Left colon (tissue), 2 donors: ENCODE measurements at regions not wholly inside any gene's neighbourhood (a gene's known extent, or its start where the extent isn't known, plus 50 kb on each side); places are given as distances from the start of the nearest gene placed in this dataset.
"Not testable (repeated sequence)": the region's sequence is repeated elsewhere in the genome, so short reads cannot be mapped to it uniquely, and the experiment has no call there.

Experiments used
- ATAC-seq: fragments of 200-7000 bp; cut with Tn5 transposase; one replicate; pipeline ENCODE4 v1.9.1; 2020; ENCODE audit warnings: mild to moderate bottlenecking, moderate library complexity
- DNase-seq, 2 donors: peaks; one replicate each; pipeline ENCODE4 v3.0.0-alpha.2; 2020
- intact Hi-C, 2 donors: fragments of 100-400 bp; cut with DNase I in 1 of 2; cut with micrococcal nuclease in 1 of 2; formaldehyde crosslinking; loops; one replicate each; pipeline versions ENCODE4 v1.11.2 to v1.14.0; 2022; cut with DNase I, micrococcal nuclease
- donor health status: DM: no; HTN: no; CAD: no.
- donor health status: DM: yes; HTN: yes; CAD: no.

DNA sequence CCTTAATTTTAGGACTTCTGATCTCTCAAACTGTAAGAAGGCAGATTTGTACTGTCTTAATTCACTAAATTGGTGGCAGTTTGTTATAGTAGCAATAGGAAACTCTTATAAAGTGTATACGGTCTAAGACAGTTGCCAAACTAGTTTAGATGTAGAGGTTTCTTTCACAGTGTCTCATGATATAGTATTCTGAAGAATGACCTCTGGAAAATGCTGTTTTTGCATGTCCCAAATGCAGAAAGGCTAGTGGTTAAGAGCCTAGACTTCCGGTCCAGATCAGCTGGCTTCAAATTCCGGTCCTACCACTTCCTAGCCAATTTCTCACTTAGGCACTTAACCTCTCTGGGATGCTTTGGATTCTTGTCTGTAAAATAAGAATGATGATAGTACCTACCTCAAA is 538.5 kb downstream of the CENPC start:
- DNase-seq, result no peak
- intact Hi-C loops, result no loop called here
- no peak for ATAC-seq

DNA sequence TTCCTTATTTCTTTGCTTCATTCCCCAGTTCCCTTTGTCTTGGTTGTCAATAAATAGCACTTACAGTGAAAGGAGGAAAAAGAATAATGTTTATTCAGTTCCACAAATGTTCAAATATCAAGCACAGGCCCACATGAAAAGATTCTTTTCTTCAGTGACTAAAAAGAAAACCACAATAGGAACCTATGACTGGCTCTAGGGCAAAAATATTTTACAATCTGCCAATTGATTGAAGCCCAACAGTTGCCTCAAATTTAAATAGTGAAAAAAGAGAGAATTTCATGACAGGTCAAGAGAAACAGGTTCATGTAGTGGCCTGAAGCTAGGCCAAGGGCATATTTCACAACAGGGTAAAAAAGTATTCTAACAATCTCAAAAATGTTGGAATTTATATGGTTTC is 553.8 kb downstream of the CENPC start:
- ATAC-seq, result no peak
- intact Hi-C loops, result no loop called here
- DNase-seq, result no peak

GRCh38 chr4:66974665-66975064 is 570.6 kb downstream of the CENPC start:
- ATAC-seq, result no peak
- intact Hi-C loops, result no loop called here
- no peak for DNase-seq

DNA sequence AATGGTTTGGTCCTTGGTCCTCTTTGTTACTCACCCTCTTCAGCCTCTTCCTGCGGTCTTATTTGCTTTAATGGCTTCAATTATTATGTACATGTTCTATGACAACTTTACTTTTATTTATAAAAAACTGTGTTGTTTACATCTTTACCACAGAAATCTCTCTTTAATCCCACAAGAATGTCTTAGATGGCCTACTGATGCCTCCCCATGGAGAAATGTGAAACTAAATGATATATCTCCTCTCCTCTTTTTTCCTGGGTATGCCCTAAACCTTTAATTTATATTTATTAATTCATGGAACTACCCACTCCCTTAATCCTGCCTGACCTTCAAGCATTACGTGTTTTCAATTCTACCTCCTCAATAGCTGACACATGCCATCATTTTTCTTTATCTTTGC is 573.2 kb downstream of the CENPC start:
- ATAC-seq, result no peak
- no peak for DNase-seq
- intact Hi-C loops, result no loop called here

- intact Hi-C loops, result no loop called here
- no peak for ATAC-seq
- no peak for DNase-seq
Observed at GRCh38 chr4:66964467-66964866, 580.8 kb downstream of the CENPC start.

DNA sequence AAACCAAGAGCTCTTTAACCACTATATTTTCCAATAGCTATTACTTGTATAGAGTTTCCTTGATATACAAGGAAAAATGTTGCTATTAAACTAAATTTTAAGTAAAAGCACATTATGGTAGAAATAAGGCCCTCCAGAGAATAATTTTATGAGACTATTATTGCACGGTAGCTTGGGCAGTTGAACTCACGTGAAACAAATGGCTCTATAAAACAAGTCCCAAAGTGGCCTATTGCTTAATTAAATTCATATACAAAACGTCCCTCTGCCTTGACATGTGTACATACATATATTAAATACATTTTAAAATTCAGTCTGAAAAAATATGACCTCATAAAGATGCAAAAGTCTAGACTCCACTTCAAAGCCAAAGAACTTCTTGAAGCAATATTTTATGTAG is 582.2 kb downstream of the CENPC start:
- intact Hi-C loops, result no loop called here
- ATAC-seq, result no peak
- no peak for DNase-seq

- no peak for ATAC-seq
- intact Hi-C loops, result no loop called here
- no peak for DNase-seq
Observed at GRCh38 chr4:66959207-66959606, 586.1 kb downstream of the CENPC start.

DNA sequence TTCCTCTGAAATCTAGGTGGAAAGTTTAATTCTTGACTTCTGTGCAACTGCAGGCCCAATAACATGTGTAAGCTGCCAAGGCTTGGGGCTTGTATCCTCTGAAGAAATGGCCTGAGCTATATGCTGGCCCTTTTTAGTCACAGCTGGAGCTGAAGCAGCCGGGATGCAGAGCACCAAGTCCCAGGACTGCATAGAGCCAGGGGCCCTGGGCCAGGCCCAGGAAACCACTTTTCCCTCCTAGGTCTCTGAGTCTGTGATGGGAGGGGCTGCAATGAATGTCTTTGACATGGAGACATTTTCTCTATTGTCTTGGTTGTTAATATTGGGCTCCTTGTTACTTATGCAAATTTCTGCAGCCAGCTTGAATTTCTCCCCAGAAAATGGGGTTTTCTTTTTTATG is 588.5 kb downstream of the CENPC start:
- no peak for ATAC-seq
- DNase-seq, result no peak
- intact Hi-C loops, result no loop called here

DNA sequence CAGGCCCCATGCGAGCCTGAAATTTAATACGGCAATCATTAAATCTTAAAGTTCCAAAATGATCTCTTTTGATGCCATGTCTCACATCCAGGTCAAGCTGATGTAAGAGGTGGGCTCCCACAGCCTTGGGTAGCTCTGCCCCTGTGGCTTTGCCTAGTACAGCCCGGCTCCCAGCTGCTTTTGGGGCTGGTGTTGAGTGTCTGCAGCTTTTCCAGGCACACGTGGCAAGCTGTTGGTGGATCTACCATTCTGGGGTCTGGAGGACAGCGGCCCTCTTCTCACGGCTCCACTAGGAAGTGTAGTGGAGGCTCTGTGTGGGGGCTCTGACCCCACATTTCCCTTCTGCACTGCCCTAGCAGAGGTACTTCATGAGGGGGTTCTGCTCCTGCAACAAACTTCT is 588.9 kb downstream of the CENPC start:
- no peak for ATAC-seq
- no peak for DNase-seq
- intact Hi-C loops, result no loop called here

- DNase-seq, result no peak
- intact Hi-C loops, result no loop called here
- no peak for ATAC-seq
Observed at GRCh38 chr4:66955784-66956183, 589.5 kb downstream of the CENPC start.

GRCh38 chr4:66949419-66949818 is 595.9 kb downstream of the CENPC start:
- intact Hi-C loops, result no loop called here
- no peak for DNase-seq
- no peak for ATAC-seq

DNA sequence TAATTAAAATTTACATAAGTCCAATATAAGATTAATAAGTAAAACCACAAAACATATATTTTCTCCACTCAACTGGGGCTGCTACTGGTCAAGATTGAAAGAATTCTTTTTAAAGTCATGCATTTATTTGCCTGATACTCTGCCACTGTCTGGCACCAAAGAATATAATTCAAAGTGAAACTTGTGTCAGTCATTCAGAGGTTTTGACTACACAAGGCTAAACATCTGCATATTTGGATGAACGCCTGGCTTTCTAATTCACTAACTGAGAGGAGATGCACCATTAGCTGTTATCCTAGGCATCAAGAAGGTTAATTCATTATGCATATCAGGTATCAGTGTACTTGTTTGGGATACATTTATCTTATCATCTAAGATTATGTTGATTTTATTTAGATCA is 598.5 kb downstream of the CENPC start:
- ATAC-seq (no peak), DNase-seq (no peak)
- intact Hi-C loops, result no loop called here

DNA sequence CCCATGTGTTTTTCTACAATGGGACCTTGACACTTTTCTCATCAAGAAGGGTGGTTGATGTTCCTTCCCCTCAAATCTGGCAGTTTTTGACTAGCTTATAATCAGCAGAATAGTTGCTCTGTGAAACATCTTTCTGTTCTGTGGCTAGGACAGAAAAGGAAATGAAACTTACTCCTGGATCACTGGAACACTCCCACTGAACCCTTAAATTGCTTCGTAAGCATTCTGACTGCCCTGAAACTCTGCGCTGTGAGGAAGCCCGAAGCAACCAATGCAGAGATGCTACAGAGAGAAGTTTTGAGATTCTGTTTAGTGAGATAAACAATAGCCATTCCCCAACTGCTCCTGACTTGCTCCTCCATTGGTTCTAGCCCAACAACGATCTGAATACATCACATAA is 602.2 kb downstream of the CENPC start:
- no peak for ATAC-seq
- intact Hi-C loops, result no loop called here

DNA sequence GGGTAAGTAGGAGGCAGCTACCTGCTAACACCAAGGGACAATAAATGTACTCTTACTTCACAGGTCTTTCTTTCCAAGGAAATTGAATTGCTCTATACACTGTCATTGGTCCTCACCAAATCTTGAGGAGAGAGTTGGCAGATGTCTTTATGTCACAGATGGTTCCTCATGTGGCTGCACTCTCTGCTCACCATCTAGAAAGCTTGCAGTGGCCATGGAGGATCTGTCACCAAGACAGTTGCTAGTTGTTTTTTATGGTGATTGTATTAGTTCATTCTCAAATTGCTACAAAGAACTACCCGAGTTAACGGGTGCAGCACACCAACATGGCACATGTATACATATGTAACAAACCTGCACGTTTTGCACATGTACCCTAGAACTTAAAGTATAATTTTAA is 613.3 kb downstream of the CENPC start:
- intact Hi-C loops, ATAC-seq, DNase-seq: not testable (repeated sequence)

More for the DNA sequence above, 602.2 kb downstream of the CENPC start:
- no peak for DNase-seq

DNA sequence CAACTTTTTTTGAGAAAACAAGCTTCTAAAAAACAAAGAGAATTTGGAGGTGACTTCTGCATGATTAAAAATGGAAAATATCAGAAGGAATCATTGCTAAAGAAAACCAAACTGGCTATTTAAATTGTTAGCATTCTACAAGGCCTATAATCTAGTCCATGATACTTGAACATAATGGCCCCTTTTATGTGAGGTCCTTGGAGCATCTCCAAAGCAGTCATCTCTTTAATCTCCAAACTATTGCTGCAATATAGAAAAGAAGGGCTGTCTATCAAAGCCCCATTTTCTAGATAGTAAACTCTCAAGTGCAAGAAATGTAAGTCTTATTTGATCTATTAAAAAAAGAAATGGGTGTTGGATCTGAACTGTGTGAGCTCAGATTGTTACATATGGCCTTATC is 615.1 kb downstream of the CENPC start:
- intact Hi-C loops, result no loop called here
- DNase-seq (no peak), ATAC-seq (no peak)

- intact Hi-C loops, result no loop called here
- DNase-seq (no peak), ATAC-seq (no peak)
Observed at GRCh38 chr4:66929748-66930147, 615.6 kb downstream of the CENPC start.

- DNase-seq, ATAC-seq, intact Hi-C loops: not testable (repeated sequence)
Observed at GRCh38 chr4:66928881-66929280, 616.4 kb downstream of the CENPC start.

- intact Hi-C loops, result no loop called here
- ATAC-seq (no peak), DNase-seq (no peak)
Observed at GRCh38 chr4:66927937-66928336, 617.4 kb downstream of the CENPC start.

DNA sequence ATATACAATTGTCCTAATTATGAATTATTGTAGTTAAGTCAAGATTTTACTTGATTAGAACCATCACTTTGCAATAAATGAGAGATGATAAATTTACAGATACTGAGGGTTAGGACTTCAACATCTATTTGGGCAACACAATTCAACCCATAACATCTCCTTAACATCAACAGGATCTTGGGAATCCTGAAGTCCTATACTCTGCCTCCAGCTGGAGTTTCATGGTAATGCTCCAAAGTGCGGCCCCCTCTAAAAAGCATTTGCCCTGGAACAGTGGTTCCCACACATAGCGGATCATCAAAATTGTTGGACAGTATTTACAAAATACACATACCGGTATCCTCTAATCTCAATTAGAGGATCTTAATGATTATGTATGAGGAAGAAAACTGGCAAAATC is 618.6 kb downstream of the CENPC start:
- intact Hi-C loops, result no loop called here

DNA sequence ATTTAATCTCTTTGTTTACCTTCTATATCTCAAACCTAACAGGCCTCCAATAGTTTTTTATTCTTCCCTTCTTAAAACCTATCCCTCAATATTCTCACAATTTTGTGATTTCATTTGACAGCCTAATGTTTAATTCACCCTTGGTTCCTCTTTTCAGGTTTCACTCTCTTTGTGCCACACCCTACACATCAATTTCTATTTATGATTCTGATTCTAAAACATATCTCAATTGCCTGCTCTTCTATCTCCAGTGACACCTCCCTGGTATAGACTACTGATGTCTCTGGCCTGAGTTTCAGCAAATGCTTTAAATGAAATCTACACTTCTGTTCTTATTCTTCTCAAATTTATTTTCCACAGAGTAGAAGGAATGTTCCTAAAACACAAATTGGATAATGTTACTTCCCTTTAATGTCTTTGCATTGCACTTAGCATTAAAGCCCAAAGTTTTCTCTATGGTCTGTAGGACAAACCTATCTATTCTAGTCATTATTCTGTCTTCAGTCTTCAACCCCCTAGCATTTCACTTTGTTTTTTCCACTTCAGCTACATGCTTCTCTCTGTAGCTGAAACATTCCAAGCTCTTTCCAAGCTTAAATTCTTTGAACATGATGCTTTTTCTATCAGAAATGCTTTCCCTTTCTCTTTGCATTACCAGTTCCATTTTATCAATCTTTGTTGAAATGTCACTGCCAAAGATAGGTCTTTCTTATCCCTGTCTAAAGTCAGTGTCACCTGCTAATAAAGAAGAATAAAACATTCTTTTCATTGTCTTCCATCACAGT is 622.0 kb downstream of the CENPC start:
- DNase-seq (no peak), ATAC-seq (no peak)
- intact Hi-C loops, result no loop called here

More for the DNA sequence above, 618.6 kb downstream of the CENPC start:
- ATAC-seq (no peak), DNase-seq (no peak)

DNA sequence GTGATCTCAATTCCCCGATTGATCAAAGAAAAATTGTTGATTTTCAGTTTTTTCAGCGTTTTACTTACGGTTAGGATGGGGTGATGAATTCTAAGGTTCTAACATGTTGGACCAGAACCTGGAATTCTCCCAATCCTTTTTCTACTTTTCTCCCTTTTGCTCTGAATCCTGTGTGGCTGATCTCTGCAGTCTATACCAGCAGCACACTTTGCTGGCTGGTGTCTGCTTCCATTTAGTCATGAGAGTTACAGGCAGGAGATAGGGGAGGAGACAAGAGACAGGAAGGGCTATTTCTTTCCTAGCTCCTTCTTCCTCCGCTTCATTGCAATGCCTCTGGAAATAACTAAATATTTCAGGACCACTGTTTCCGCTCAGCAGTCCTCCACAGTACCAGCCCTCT is 623.9 kb downstream of the CENPC start:
- DNase-seq (no peak), ATAC-seq (no peak)
- intact Hi-C loops, result no loop called here
